Transverse colon (tissue), 3 donors: ENCODE measurements at regions not wholly inside any gene's neighbourhood (a gene's known extent, or its start where the extent isn't known, plus 50 kb on each side); places are given as distances from the start of the nearest gene placed in this dataset.

Experiments
- POLR2A ChIP-seq: fragments of 450-650 bp; IDR thresholded peaks from one replicate; pipeline ENCODE4 v1.6.1; 2016; ENCODE audit warnings: antibody characterized with exemption, mild to moderate bottlenecking, moderate library complexity
- TF ChIP-seq, protein P1 (sequence below), 5 experiments: fragments of 200-600 bp in 3 of 5; fragments of 450-650 bp in 2 of 5; sonication (generic) in 3 of 5; IDR thresholded peaks; 1 replicate in 2 of 5; 2 replicates in 3 of 5; pipeline ENCODE4 v1.5.1; 2016 to 2017; ENCODE audit warnings: antibody characterized with exemption in 5 of 5, inconsistent platforms in 3 of 5, mild to moderate bottlenecking in 2 of 5, moderate library complexity in 1 of 5

DNA sequence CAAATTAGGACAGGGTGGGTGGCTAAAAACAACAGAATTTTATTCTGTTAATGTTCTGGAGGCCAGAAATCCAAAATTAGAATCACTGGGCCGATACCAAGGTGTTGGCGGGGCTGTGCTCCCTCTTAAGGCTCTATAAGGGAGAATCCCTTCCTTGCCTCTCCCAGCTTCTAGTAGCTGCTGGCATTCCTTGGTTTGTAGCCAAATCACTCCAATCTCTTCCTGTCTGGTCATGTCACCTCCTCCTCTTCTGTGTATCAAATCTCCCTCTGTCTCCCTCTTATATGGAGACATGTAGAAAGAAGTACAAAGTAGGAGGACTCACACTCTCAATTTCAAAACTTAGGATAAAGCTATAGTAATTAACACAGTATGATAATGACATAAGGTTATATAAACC is 102.9 kb upstream of the SIRPA start:
- TF ChIP-seq, protein P1, sequence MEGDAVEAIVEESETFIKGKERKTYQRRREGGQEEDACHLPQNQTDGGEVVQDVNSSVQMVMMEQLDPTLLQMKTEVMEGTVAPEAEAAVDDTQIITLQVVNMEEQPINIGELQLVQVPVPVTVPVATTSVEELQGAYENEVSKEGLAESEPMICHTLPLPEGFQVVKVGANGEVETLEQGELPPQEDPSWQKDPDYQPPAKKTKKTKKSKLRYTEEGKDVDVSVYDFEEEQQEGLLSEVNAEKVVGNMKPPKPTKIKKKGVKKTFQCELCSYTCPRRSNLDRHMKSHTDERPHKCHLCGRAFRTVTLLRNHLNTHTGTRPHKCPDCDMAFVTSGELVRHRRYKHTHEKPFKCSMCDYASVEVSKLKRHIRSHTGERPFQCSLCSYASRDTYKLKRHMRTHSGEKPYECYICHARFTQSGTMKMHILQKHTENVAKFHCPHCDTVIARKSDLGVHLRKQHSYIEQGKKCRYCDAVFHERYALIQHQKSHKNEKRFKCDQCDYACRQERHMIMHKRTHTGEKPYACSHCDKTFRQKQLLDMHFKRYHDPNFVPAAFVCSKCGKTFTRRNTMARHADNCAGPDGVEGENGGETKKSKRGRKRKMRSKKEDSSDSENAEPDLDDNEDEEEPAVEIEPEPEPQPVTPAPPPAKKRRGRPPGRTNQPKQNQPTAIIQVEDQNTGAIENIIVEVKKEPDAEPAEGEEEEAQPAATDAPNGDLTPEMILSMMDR (IDR thresholded peaks at IDR 0.05): no peak
- no peak for TF ChIP-seq POLR2A
